DND-41 (cell line): ENCODE measurements at regions not wholly inside any gene's neighbourhood (a gene's known extent, or its start where the extent isn't known, plus 50 kb on each side); places are given as distances from the start of the nearest gene placed in this dataset.

Experiments used
- EZH2 ChIP-seq: IDR thresholded peaks from 3 replicates; pipeline ENCODE4 v1.6.1; 2012; ENCODE audit warnings: borderline replicate concordance, low read depth, mild to moderate bottlenecking, moderate library complexity, low read length, inconsistent platforms; ENCODE audit not compliant: severe bottlenecking
- TF ChIP-seq, protein P1 (sequence below): IDR thresholded peaks from 2 replicates; pipeline ENCODE4 v1.5.1; 2012; ENCODE audit warnings: borderline replicate concordance, low read length, moderate library complexity, mild to moderate bottlenecking; ENCODE audit not compliant: poor library complexity, severe bottlenecking; ENCODE audit errors: extremely low read depth

DNA sequence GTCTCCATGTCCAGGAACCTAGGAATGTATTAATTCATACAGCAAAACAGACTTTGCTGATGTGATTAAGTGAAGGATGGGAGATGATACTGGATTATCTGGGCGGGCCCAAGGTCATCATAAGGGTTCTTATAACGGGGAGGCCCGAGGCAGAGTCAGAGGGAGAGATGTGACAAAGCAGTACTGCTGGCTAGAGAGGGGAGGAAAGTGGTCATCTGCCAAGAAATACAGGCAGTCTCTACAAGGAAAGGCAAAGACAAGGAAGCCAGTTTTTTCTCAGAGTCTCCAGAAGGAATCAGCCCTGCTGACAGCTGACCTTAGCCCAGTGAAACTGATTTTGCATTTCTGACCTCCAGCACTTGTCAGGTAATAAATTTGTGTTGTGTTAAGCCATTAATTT, 66.2 kb upstream of the CORO2B start:
- no peak for TF ChIP-seq EZH2
- TF ChIP-seq, protein P1, sequence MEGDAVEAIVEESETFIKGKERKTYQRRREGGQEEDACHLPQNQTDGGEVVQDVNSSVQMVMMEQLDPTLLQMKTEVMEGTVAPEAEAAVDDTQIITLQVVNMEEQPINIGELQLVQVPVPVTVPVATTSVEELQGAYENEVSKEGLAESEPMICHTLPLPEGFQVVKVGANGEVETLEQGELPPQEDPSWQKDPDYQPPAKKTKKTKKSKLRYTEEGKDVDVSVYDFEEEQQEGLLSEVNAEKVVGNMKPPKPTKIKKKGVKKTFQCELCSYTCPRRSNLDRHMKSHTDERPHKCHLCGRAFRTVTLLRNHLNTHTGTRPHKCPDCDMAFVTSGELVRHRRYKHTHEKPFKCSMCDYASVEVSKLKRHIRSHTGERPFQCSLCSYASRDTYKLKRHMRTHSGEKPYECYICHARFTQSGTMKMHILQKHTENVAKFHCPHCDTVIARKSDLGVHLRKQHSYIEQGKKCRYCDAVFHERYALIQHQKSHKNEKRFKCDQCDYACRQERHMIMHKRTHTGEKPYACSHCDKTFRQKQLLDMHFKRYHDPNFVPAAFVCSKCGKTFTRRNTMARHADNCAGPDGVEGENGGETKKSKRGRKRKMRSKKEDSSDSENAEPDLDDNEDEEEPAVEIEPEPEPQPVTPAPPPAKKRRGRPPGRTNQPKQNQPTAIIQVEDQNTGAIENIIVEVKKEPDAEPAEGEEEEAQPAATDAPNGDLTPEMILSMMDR = no peak
